BJ (cell line): ENCODE measurements at regions not wholly inside any gene's neighbourhood (a gene's known extent, or its start where the extent isn't known, plus 50 kb on each side); places are given as distances from the start of the nearest gene placed in this dataset.

Source experiments
- CTCF ChIA-PET: fragments of 350-600 bp; formaldehyde crosslinking; extraction: SDS; loops from one replicate; lab custom pipeline; 2021; ENCODE audit warnings: antibody characterized with exemption, inconsistent platforms; lab: Yijun Ruan, JAX
- POLR2A ChIA-PET: fragments of 300-600 bp; sonication (Branson Sonifier 250); formaldehyde crosslinking; extraction: SDS; loops from one replicate; lab custom pipeline; 2021; ENCODE audit warnings: antibody characterized with exemption; lab: Charles Lee
- DNase-seq: peaks from one replicate; pipeline ENCODE4 v3.0.0-alpha.2; 2011; ENCODE audit warnings: low read depth
- H3K27me3 ChIP-seq: 2 replicates; pipeline ENCODE4 v1.6.0; 2011; ENCODE audit warnings: low read length; ENCODE audit not compliant: control insufficient read depth, insufficient read depth
- H3K36me3 ChIP-seq: 2 replicates; pipeline ENCODE4 v1.5.1; 2011; ENCODE audit warnings: low read length; ENCODE audit not compliant: control insufficient read depth, insufficient read depth
- H3K4me3 ChIP-seq: 2 replicates; pipeline ENCODE4 v1.5.1; 2011; ENCODE audit warnings: low read depth, mild to moderate bottlenecking, control low read depth, low read length
- CTCF ChIP-seq: IDR thresholded peaks from 2 replicates; pipeline ENCODE4 v1.5.1; 2011; ENCODE audit warnings: low read depth, mild to moderate bottlenecking, control low read depth, inconsistent platforms, low read length, moderate library complexity; ENCODE audit not compliant: insufficient read depth

GRCh38 chr17:11086646-11087340 lies 154.2 kb upstream of the SHISA6 start:
- H3K36me3 ChIP-seq: no peaks in the 10 kb centered on the region
- H3K27me3 ChIP-seq: no peaks in the 10 kb centered on the region
- TF ChIP-seq CTCF: no peak
- ChIA-PET POLR2A (no interaction called here), CTCF (no interaction called here)
- DNase-seq: no peak
- no peak overlapping the region for H3K4me3 ChIP-seq

- Histone ChIP-seq H3K27me3 (no peaks in the 10 kb centered on the region), H3K36me3 (no peaks in the 10 kb centered on the region), H3K4me3 (no peak overlapping the region)
- ChIA-PET POLR2A (no interaction called here), CTCF (no interaction called here)
- no peak for DNase-seq
- no peak for TF ChIP-seq CTCF
Observed at GRCh38 chr17:11082559-11082958, 158.5 kb upstream of the SHISA6 start.

DNA sequence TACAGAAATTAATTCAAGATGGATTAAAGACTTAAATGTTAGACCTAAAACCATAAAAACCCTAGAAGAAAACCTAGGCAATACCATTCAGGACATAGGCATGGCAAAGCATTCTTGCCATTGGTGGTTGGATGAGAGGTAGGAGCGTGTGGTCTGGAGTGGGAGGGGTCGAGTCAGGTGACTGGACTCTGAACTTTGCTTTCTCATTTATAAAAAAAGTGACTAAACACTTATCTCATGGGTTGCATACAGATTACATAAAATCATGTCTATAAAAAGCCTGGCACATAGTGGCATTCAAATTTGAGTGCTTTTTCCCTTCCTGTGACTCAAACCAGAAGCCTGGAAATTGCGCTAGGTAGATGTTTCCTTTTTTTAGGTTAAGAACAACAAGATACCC lies 159.7 kb upstream of the SHISA6 start:
- no peak for TF ChIP-seq CTCF
- Histone ChIP-seq H3K36me3 (no peaks in the 10 kb centered on the region), H3K27me3 (no peaks in the 10 kb centered on the region), H3K4me3 (no peak overlapping the region)
- DNase-seq: no peak
- CTCF ChIA-PET: no interaction called here
- POLR2A ChIA-PET: no interaction called here

GRCh38 chr17:11077673-11078072 lies 163.3 kb upstream of the SHISA6 start:
- no peaks in the 10 kb centered on the region for H3K36me3 ChIP-seq
- H3K4me3 ChIP-seq: no peak overlapping the region
- TF ChIP-seq CTCF: no peak
- no peak for DNase-seq
- no peaks in the 10 kb centered on the region for H3K27me3 ChIP-seq
- CTCF ChIA-PET: no interaction called here
- POLR2A ChIA-PET: no interaction called here

- DNase-seq: no peak
- ChIA-PET POLR2A (no interaction called here), CTCF (no interaction called here)
- Histone ChIP-seq H3K36me3 (no peaks in the 10 kb centered on the region), H3K4me3 (no peak overlapping the region), H3K27me3 (no peaks in the 10 kb centered on the region)
- no peak for TF ChIP-seq CTCF
Observed at GRCh38 chr17:11074451-11074850, 166.6 kb upstream of the SHISA6 start.
